ENCODE measurements at regions not wholly inside any gene's neighbourhood (a gene's known extent, or its start where the extent isn't known, plus 50 kb on each side); places are given as distances from the start of the nearest gene placed in this dataset.

GRCh38 chr3:127408022-127408683 is 120.3 kb upstream of the PRR20G start:
- peaks cover 0 to 3% (median 0%) of the 10 kb centered on the region in 4 experiments for H3K27me3 ChIP-seq (replicated peaks in 1 of 4; ENCODE audit: control extremely low read depth in 1 of 4, control insufficient read depth in 3 of 4, insufficient read depth in 4 of 4, low read length in 3 of 4)
- CTCF ChIA-PET: no interaction called here
- H4K20me1 ChIP-seq (ENCODE audit: control insufficient read depth, insufficient read depth, low read length, poor library complexity, severe bottlenecking): no peaks in the 10 kb centered on the region
- DNase-seq (no peak), ATAC-seq (ENCODE audit: low read depth) (no peak)
- no peak overlapping the region for H3K4me3 ChIP-seq (ENCODE audit: control extremely low read depth in 1 of 5, extremely low read depth in 1 of 5, insufficient read depth in 1 of 5, low read depth in 2 of 5, low read length in 4 of 5)
- no peak for TF ChIP-seq EZH2 (IDR thresholded peaks at IDR 0.05; ENCODE audit: borderline replicate concordance, insufficient read depth, low read depth, low read length, poor library complexity, severe bottlenecking)
- TF ChIP-seq, protein P1, sequence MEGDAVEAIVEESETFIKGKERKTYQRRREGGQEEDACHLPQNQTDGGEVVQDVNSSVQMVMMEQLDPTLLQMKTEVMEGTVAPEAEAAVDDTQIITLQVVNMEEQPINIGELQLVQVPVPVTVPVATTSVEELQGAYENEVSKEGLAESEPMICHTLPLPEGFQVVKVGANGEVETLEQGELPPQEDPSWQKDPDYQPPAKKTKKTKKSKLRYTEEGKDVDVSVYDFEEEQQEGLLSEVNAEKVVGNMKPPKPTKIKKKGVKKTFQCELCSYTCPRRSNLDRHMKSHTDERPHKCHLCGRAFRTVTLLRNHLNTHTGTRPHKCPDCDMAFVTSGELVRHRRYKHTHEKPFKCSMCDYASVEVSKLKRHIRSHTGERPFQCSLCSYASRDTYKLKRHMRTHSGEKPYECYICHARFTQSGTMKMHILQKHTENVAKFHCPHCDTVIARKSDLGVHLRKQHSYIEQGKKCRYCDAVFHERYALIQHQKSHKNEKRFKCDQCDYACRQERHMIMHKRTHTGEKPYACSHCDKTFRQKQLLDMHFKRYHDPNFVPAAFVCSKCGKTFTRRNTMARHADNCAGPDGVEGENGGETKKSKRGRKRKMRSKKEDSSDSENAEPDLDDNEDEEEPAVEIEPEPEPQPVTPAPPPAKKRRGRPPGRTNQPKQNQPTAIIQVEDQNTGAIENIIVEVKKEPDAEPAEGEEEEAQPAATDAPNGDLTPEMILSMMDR (IDR thresholded peaks at IDR 0.05): no peak
- Mint-ChIP-seq H3K9me3 (ENCODE audit: insufficient read depth) (no peaks in the 10 kb centered on the region), H3K27me3 (peaks cover 29% of the 10 kb centered on the region), H3K4me3 (no peak overlapping the region), H3K27ac (no peak overlapping the region), H3K4me1 (no peaks in the 10 kb centered on the region)
- H3K27ac ChIP-seq (ENCODE audit: low read length in 2 of 2): no peak overlapping the region
- H3K36me3 ChIP-seq (replicated peaks in 1 of 2; ENCODE audit: control extremely low read depth in 1 of 2, control insufficient read depth in 1 of 2, extremely low read depth in 1 of 2, insufficient read depth in 2 of 2, low read length in 1 of 2): no peaks in the 10 kb centered on the region
- 89% methylated on average over 12 of the region's 15 CpGs for WGBS (ENCODE audit: insufficient coverage)
- H3K9ac ChIP-seq (ENCODE audit: low read length): no peak overlapping the region
- no peaks in the 10 kb centered on the region for H3K79me2 ChIP-seq (ENCODE audit: control insufficient read depth, insufficient read depth, low read length)
- intact Hi-C loops (cut with micrococcal nuclease): no loop called here
- no peaks in the 10 kb centered on the region for H3K9me3 ChIP-seq (ENCODE audit: control extremely low read depth in 1 of 3, control insufficient read depth in 2 of 3, insufficient read depth in 1 of 3, low read length in 2 of 3)
- H3K4me1 ChIP-seq (ENCODE audit: control insufficient read depth in 2 of 2, insufficient read depth in 2 of 2, low read length in 2 of 2): no peaks in the 10 kb centered on the region
- no peak overlapping the region for H2AFZ ChIP-seq (ENCODE audit: insufficient read depth, low read depth, low read length, poor library complexity, severe bottlenecking)
- POLR2A ChIA-PET: no interaction called here
- no peak overlapping the region for H3K4me2 ChIP-seq (replicated peaks; ENCODE audit: low read depth, low read length, poor library complexity, severe bottlenecking)

DNA sequence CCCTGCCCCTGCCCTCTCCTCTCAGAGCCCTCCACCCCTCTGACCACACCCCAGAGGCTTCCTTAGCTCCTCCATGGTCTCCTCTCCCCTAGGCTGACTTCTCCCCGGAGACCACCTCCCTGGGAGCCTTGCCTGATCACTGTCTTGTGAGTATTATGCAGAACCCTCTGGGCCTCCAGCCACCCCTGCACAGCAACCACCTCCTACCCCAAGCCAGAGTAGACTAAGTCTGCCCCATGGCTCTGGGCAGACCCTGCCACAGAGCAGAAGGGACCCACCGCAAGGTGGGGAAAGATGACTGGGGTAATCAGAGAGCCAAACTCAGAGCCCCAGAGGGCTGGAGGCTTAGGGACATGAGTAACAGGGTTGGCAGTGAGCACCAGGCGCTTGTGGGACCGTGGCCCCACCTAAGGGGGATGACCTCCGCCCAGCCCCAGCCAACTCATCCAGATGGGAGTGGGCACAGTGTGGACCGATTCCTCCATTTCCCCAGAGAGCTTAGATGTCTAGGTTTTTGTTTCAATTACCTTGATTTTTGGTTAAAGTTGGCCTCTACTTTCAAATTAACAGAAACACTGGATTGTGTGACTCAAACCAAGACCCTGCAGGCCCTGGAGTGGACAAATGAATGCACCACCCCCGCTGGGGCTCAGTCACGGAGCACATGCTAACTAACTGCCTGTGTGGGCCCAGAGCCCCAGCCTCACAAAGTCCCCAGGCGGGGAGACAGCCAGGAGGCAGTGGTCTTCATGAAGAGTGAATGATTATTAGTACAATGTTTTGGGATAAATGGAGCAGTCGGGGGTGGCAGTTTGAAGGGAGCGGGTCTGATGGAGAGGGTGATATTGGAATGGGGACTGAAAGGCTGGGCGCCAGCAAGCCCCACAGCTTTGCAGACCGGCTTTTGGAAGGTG is 119.4 kb upstream of the PRR20G start:
- Mint-ChIP-seq H3K4me1 (no peaks in the 10 kb centered on the region), H3K27me3 (peaks cover 21% of the 10 kb centered on the region), H3K4me3 (no peak overlapping the region), H3K9me3 (ENCODE audit: insufficient read depth) (no peaks in the 10 kb centered on the region), H3K27ac (no peak overlapping the region)
- no peak overlapping the region for H3K27ac ChIP-seq (ENCODE audit: low read length in 2 of 2)
- no peak overlapping the region for H3K9ac ChIP-seq (ENCODE audit: low read length)
- no peaks in the 10 kb centered on the region for H3K9me3 ChIP-seq (ENCODE audit: control extremely low read depth in 1 of 3, control insufficient read depth in 2 of 3, insufficient read depth in 1 of 3, low read length in 2 of 3)
- no peak overlapping the region for H3K4me3 ChIP-seq (ENCODE audit: control extremely low read depth in 1 of 5, extremely low read depth in 1 of 5, insufficient read depth in 1 of 5, low read depth in 2 of 5, low read length in 4 of 5)
- no peak overlapping the region for H2AFZ ChIP-seq (ENCODE audit: insufficient read depth, low read depth, low read length, poor library complexity, severe bottlenecking)
- no peak overlapping the region for H3K4me2 ChIP-seq (replicated peaks; ENCODE audit: low read depth, low read length, poor library complexity, severe bottlenecking)
- WGBS (ENCODE audit: insufficient coverage): 96% methylated on average over 12 of the region's 13 CpGs
- H3K4me1 ChIP-seq (ENCODE audit: control insufficient read depth in 2 of 2, insufficient read depth in 2 of 2, low read length in 2 of 2): no peaks in the 10 kb centered on the region
- ChIA-PET CTCF (no interaction called here), POLR2A (no interaction called here)
- DNase-seq: no peak
- TF ChIP-seq, protein P1 (IDR thresholded peaks at IDR 0.05): no peak
- no peak for TF ChIP-seq EZH2 (IDR thresholded peaks at IDR 0.05; ENCODE audit: borderline replicate concordance, insufficient read depth, low read depth, low read length, poor library complexity, severe bottlenecking)
- intact Hi-C loops (cut with micrococcal nuclease): no loop called here
- no peaks in the 10 kb centered on the region for H3K79me2 ChIP-seq (ENCODE audit: control insufficient read depth, insufficient read depth, low read length)
- ATAC-seq (ENCODE audit: low read depth): no peak
- H4K20me1 ChIP-seq (ENCODE audit: control insufficient read depth, insufficient read depth, low read length, poor library complexity, severe bottlenecking): no peaks in the 10 kb centered on the region
- no peaks in the 10 kb centered on the region for H3K27me3 ChIP-seq (replicated peaks in 1 of 4; ENCODE audit: control extremely low read depth in 1 of 4, control insufficient read depth in 3 of 4, insufficient read depth in 4 of 4, low read length in 3 of 4)
- H3K36me3 ChIP-seq (replicated peaks in 1 of 2; ENCODE audit: control extremely low read depth in 1 of 2, control insufficient read depth in 1 of 2, extremely low read depth in 1 of 2, insufficient read depth in 2 of 2, low read length in 1 of 2): no peaks in the 10 kb centered on the region
